22Rv1 (cell line): ENCODE measurements at regions not wholly inside any gene's neighbourhood (a gene's known extent, or its start where the extent isn't known, plus 50 kb on each side); places are given as distances from the start of the nearest gene placed in this dataset.

Experiments used
- CTCF ChIP-seq: fragments of 450-650 bp; IDR thresholded peaks from 2 replicates; pipeline ENCODE4 v1.5.1; 2017; ENCODE audit warnings: mild to moderate bottlenecking
- ZFX ChIP-seq: fragments of 450-650 bp; IDR thresholded peaks from 2 replicates; pipeline ENCODE4 v1.6.1; 2017; ENCODE audit warnings: antibody characterized with exemption, borderline replicate concordance

- TF ChIP-seq CTCF, result no peak
- TF ChIP-seq ZFX, result no peak
Measured at GRCh38 chr5:157963244-157963643, 104.3 kb upstream of the CLINT1 start.
